GM21529 (cell line): ENCODE measurements at regions not wholly inside any gene's neighbourhood (a gene's known extent, or its start where the extent isn't known, plus 50 kb on each side); places are given as distances from the start of the nearest gene placed in this dataset.
A peak's percentile ranks its signal among the peaks of the same experiment; 100 is the strongest.

Source experiments
- ATAC-seq: cut with Tn5 transposase; IDR thresholded peaks from one replicate; pipeline ENCODE4 v1.9.1; 2021; ENCODE audit not compliant: unreplicated experiment

DNA sequence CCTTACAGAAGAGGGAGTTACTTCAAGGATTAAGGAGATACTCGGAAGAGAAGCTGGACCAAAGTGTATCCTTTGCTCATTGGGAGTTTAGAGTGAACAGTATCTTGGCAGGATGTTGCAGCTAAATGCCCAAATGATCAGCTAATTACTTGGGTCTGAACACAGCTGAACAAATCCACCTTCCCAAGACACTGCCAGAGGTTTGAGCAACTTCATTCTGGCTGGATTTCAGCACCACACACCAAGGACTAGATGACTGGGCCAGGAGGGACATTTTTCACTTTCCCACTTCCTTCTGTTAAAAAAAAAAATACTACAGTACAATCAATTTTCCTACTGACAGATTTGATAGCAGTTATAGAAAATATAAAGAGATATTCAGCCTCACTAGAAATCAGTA lies 324.6 kb downstream of the MID1IP1 start:
- ATAC-seq = no peak

DNA sequence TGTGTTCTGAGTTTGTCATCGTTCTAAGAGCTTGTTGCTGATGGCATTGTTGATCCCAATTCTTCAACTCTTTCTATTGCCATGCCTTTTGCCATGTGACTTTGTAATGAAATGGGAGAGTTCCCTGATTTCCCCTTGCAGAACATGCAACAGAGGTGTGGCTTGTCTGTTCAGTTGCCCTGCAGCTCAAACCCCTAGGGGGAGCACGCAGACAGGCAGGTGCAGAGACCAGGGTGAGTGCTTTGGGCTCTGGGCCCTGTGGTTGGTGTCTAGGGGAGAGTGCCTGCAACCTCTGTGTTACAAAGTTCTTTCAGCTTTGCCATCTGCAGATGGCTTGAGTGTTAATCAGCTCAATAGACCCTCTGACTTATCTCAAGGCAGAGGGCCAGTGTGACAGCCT lies 332.7 kb downstream of the MID1IP1 start:
- ATAC-seq = peak; percentile 61

DNA sequence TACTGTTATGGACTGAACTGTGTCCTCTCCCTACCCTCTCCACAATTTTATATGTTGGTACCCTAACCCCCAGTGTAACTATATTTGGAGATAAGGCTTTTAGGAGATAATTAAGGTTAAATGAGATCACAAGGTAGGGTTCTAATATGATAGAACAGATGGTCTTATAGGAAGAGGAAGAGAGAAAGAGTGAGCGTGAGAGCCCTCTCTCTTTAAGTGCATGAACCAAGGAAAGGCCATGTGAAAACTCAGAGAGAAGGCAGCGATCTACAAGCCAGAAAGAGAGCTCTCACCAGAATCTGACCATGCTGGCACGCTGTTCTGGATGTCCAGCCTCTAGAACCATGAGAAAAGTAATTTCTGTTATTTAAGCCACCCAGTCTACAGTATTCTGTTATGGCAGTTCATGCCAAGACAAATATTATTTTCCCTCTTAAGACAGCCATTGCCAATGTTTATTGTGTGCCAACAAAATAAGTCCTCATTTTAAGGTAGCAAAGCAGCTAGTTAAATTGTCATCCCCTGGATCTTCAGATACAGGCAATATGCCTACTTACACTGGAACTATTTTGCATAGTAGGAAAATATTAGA lies 336.2 kb downstream of the MID1IP1 start:
- no peak for ATAC-seq

DNA sequence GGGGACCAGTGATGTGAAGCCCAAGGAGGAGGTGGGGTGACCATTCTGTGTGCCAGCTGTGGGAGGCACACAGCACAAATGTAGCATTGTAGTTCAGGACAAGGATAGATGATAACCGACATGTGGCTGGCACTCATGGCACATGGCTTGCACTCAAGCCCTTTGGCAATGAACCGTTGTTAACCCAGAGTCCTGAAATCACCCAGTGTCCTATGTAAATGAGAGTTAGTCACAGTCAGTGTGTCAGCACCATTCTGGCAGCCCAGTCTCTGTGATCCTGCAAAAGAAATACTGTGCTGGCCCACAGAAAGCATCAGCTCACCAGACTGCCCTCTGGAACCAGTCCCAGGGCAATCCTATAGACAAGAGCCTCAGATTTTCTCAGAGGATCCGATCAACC lies 339.3 kb downstream of the MID1IP1 start:
- ATAC-seq = no peak

DNA sequence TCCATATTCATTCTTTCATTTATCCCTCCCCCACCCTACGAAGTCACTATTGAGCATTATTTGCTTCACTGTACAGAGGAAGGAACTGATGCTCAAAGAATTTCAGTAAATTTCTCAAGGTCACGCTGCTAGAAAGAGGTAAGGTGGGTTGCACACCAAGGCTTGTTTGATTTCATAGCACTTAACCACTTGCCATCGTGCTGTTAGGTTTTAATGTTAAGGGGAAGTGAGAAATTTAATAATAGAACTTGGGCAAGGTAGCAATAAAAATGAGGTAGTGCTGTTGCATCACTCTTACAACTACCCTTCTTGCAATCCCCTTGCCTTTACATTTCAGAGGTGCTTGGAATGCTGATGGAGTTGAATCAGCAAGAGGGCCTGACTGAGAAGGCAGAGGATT lies 343.1 kb downstream of the MID1IP1 start:
- peak; percentile 54 for ATAC-seq

DNA sequence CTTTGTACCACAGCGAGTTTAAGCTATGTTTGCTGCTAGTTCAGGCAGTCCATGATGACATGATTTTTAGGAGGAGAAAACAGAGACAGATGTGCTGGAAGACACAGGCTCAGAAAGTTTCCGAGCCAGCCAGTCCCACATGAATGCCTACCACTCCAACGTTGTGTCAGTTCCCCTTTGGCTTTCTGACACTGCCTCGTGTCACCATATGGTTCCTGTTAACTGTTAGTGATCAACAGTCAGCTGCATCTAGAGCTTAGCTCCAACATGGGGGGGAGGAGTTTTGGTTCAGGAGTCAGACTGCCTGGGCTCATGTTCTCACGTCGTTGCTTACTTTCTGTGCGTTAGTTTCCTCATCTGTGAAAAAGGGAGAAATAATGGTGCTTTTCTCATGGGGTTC lies 343.7 kb downstream of the MID1IP1 start:
- ATAC-seq = peak; percentile 56

DNA sequence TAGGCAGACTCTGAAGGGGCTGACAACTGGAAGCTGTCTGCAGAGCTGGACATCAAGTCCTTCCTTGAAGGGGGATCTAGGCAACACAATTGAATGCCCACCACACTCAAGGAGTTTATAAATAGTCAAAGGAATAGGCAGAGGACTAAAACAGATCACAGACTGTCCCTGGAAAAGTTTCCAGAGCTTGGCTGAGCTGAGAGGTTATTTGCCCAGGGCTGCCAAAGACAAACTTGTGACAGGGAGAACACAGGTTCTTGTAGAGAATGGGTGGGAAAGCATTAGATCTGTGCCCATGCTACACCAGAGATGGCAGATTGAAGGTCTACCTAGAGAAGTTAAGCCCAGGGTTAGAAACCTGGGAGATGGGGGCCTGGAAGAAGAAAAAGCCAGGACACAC lies 344.6 kb downstream of the MID1IP1 start:
- no peak for ATAC-seq

DNA sequence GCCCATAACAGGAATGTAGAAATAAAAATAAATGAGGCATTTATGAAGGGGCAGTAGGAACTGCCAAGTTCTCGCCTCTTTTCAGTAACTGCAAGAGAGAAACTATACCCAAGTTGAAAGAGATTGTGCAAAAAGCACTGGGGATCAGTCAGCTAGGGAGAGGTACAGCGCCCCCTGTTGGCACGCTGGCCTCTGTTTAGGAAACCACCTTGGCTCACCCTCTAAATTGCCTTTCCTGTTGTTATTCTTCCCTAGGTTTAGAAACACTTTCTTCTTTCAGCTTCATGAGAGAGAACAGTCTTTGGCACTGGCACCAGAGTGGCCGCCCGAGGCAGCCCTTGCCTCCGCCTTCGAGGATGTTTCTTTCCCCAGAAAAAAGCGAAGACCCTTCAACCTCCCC lies 348.5 kb downstream of the MID1IP1 start:
- peak; percentile 44 for ATAC-seq

DNA sequence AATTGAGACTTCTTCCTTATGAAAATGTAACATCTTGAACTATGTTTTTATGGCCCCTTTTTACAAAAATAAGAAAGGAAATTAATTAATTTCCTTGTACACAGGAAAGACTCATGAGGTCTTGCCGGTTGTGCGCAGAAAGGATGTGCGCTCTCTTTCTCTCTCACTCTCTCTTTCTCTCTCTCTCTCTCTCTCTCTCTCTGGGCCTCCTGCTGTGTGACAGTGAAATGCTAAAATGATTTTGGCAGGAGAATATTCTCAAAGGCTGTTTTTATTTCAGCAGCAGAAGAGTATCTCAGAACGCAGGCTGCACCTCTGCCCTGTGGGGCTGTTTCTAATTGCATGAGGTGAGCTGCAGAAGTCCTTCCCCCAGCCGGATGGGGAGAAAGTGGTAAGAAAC lies 349.0 kb downstream of the MID1IP1 start:
- ATAC-seq = no peak

DNA sequence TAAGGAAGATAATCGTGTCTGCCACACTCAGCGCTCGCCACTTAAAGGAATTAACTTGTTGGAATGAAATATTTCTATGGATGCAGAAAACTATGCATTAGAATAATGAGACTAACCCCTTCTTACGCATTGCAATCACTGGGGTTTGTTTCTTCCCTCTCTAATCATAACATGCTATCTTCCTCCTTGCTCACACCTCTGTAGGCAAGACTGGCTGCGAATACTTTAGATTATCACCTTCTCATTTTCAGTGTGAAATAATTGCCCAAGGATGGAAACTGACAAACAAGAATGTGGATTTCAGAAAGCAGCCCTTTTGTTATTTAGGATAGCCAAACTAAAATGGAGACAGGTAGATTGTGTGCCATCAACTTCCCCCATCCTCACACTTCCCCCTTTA lies 349.4 kb downstream of the MID1IP1 start:
- no peak for ATAC-seq

DNA sequence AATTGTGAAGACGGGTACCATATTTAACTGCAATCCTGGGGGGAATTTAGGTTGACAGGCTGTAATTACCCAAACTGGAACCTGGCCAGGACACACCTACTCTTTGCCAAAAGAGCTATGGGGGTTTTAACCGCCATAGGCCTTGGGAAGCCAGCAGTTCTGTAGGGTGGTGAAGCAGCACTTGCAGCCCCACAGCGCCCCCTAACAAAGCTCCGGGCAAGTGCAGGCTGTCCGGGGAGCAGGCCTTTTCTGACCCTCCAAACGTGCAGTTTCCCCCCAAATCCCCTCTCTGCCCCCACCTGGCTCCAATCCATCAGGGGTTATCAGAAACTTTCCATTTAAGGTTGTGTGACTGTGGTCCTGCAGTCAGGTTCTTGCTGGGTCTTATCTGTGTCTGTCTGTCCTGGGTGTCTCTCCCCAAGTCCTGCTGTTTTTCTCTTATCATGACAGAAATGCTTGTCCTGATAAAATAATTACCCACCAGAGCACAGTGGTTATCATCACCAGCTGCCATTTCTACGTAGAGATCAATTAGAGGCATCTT lies 350.9 kb downstream of the MID1IP1 start:
- ATAC-seq = no peak

DNA sequence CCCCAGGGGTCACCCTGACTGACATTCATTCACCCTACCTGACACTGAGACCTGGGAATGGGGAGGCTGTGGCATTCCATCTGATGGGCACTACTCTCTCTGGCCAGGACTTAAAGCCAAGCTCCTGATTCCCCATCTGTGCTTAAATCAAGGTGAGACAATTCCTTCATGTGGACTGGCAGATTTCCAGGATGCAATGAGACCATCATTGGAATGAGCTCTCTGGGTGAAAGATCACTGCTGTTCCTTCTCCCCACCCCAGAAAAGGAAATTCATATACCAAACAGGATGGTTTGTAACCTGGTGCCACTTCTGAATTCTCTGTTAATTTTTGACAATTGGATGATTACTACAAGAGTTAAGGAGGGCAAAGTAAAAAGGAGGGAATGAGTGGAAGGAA lies 354.8 kb downstream of the MID1IP1 start:
- no peak for ATAC-seq

DNA sequence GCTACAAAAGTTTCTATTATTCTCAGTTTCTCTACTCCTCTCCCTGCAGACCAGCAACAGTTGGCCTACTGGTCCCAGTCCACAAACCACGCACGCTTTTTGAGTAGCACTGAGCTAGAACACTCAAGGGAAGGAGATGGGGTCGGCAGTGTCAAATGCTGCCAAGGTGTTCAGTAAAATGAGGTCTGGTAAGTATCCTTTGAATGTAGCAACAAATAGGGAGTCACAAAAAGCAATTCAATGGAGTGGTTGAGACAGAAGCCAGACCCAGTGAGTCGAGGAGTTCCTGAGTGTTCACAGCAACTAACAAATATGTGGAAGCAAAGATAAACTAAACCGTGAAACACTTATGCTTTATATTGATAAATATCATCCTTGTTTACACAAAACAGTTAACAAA lies 355.7 kb downstream of the MID1IP1 start:
- no peak for ATAC-seq

DNA sequence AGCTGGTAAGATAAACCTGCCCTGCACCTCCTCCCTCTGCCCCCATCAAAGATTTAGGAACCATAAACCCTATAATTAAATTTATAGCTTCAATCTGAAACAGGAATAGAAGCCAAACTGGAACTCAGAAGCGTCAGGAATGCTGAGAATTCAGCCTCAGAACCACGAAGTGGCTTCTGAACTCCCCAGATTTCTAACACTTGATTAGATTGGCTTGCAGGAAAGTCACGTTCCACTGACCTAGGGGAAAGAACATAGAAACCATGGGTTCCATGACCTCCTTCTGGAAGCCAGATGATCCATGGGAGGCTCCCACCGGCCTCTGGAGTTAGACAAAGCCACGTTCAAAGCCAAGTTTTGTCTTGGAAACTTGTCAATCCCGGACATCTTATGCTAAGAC lies 356.5 kb downstream of the MID1IP1 start:
- ATAC-seq = no peak

DNA sequence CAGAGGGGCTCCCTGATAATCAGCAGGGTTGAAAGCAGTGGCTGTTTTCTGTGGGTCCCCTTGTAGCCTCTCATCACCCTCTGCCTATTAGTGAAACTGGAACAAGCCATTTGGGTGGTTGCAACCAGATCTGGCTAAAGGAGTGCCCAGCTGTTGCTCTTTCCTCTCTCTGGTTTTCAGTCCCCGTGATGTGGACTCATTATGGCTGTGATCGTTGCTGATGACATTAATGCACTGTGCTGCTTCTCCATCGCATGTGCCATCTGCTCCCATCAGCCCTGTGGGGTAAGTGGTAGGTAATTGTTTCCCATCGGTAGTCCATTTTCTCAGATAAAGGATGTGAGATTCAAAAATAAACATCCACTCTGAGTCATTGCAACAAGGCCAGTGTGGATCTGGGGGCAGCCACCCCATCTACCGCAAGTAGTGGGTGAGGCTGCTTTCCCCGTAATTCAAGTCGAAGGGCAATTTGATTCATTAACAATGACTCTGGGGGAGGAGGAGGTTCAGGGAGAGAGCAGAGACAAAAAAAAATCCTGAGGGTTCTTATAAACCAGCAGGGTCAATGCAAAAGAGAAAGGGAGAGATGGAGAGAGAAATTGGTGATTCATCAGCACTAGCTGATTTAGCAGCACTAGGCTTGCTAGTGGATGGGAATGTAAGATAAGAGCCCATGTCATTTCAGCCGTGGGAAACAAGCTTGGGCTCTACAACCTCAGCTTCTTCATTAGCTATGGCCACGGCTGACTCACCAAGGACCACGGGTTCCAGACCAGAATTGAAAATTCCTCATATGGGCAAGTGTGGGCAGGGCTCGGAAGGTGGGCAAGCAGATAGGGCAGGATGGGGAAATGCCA lies 357.8 kb downstream of the MID1IP1 start:
- peak; percentile 53 for ATAC-seq

DNA sequence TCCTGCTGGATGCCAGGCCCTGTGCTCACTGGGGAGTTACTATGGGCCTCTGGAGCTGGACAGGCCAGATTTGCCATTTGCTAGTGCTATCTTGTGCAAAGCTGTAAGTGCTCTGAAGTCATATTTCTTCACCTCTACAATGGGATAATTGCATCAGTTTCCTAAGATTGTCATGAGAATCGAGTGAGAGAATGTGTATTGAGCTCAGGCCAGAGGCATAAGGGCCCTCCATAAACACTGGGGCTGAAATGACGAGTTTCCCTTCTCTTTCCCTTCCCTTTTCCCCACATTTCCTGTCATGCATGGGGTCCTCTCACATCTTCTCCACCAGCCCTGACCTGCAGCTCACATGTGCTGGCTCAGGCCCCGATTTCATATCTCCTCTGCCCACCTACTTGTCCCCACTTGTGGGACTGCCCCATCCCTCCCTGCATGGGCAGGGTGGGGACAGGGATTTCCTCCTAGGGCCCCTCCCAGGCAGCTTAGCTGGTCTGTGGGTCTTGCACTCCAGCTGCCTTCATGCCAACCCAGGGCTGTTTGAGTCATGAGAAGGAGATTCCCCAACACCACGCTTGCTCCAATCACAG lies 358.8 kb downstream of the MID1IP1 start:
- no peak for ATAC-seq

DNA sequence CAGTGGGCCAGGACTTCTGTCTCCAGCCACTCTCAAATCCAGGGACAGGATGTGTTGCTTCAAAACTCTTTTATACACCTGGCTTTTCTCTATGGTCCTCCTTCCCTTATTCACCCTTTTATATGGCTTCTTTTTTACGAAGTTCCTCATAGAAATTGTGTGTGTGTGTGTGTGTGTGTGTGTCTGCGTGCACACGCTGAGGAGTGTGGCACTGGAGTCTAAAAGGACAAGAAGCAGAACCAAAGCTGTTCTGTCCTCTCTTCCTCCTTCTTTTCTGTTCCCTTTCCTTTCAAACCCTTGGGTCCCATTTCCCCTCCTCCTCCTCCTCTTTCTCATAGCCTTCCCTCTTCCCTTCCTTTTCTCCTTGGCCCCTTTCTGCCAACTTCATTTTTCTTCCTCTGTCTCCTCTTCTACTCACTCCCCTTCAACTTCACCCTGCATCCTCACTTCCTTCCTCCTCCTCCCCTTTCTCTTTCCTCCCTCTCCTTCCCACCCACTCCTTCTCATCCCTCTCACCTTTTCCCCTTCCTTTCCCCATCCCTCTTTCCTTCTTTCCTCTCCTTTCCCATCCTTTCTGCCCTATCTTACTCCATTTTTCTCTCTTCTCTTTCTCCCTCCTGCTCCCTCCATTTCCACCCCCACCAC lies 360.5 kb downstream of the MID1IP1 start:
- no peak for ATAC-seq

DNA sequence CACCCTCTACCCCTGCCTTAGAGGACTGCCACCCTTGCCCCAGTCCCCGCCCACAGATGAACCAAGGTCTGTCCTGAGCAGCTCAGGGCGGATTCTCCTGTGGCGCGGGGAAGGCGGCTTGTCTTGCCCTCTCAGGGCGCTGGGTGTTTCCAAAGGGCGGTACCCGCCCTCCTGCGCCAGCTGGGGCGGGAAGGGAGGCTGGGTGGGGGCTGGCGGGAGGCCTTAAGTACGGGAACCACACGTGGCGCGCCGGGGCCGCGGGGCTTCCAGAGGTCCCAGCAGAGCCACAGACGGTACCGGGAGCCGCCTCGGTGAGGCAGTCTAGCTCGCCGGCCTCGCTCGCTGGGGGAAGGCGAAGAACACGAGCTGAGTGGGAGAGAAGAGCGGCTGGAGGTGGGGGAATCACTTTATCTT lies 361.1 kb downstream of the MID1IP1 start:
- no peak for ATAC-seq

DNA sequence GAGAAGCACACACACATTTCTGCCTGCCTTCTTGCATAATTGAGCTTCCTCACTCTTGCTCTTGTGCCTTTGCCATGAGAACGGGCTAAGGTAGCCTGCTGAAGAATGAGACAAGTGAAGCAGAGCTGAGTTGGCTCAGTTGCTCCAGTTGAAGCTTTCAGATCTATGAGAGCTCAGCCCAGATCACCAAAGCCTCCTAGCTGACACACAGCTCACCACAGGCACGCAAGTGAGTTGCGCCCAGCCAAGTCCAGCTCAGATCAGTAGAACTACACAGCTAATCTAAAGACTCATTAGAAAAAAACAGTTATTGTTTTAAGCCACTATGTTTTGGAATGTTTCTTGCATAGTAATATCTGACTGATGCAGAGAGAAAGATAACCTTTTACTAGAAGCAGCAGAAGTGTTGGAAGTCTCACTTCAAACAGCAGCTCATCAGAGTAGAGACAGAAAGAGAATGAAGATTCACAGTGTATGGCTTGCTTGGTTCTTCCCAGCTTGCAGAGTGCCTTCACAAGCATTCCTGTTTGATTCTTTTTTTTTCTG lies 362.4 kb downstream of the MID1IP1 start:
- ATAC-seq = no peak

DNA sequence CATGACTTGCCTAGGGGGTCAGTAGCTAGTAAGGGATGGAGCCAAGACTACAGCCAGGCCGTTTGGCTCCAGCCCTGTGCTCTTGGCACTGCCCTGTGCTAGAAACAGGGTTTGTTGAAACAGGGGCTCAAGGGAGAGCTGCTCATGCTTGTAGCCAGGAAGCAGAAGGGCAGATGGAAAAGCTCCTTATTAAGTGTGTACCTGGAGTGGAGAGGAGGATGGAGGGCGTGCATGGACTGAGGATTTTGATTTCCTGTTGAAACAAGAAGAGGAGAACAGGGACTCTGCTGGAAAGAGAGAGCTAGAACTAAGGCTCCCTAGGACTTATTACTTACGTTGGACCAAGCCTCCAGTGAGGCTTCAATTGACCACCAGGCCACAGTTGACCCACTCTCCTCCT lies 363.0 kb downstream of the MID1IP1 start:
- no peak for ATAC-seq

DNA sequence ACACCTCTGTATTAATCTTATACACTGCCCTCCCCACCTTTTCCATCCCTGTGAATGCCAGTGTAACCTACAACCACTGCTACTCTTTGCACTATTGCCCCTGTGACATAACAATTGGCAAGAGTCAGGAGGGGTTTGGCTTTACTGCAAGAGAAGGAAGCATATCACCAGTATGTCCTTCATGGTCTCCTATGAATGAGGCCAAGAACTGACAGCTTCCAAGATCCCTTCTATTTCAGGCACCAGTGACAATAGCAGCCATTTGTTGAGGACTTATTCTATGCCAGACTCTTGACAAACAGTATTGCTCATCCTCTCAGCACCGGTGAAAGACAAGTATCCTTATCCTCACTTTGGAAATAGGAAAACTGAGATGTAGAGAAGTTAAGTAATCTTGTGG lies 363.9 kb downstream of the MID1IP1 start:
- no peak for ATAC-seq
